ENCODE measurements at regions not wholly inside any gene's neighbourhood (a gene's known extent, or its start where the extent isn't known, plus 50 kb on each side); places are given as distances from the start of the nearest gene placed in this dataset.

GRCh38 chr4:116374815-116375214 is 710.6 kb downstream of the TRAM1L1 start:
- no peak for DNase-seq
- 81 to 87% methylated on average over 3 of the region's 3 CpGs for WGBS, 2 donors
- no peaks in the 10 kb centered on the region for H3K36me3 ChIP-seq (ENCODE audit: low read depth, missing control alignments)
- TF ChIP-seq CTCF (IDR thresholded peaks at IDR 0.05) (no peak), POLR2A (IDR thresholded peaks at IDR 0.05) (no peak)
- no peak overlapping the region for H3K4me3 ChIP-seq
- no peaks in the 10 kb centered on the region for H3K27me3 ChIP-seq
- H3K9me3 ChIP-seq, result no peaks in the 10 kb centered on the region
- no peaks in the 10 kb centered on the region for H3K4me1 ChIP-seq
- no peak overlapping the region for H3K27ac ChIP-seq
- intact Hi-C loops (cut with DNase I; ENCODE audit: low total_unique reads), result no loop called here

GRCh38 chr4:116362583-116362982 is 722.8 kb downstream of the TRAM1L1 start:
- Histone ChIP-seq H3K27me3 (no peaks in the 10 kb centered on the region), H3K9me3 (no peaks in the 10 kb centered on the region), H3K4me3 (no peak overlapping the region), H3K36me3 (ENCODE audit: low read depth, missing control alignments) (no peaks in the 10 kb centered on the region), H3K4me1 (no peaks in the 10 kb centered on the region), H3K27ac (no peak overlapping the region)
- no peak for DNase-seq
- no peak for TF ChIP-seq POLR2A (IDR thresholded peaks at IDR 0.05)
- no peak for TF ChIP-seq CTCF (IDR thresholded peaks at IDR 0.05)
- intact Hi-C loops (cut with DNase I; ENCODE audit: low total_unique reads), result no loop called here

- no peak overlapping the region for H3K4me3 ChIP-seq
- 85 to 86% methylated on average over 4 of the region's 4 CpGs for WGBS, 2 donors
- H3K27me3 ChIP-seq, result no peaks in the 10 kb centered on the region
- H3K36me3 ChIP-seq (ENCODE audit: low read depth, missing control alignments), result no peaks in the 10 kb centered on the region
- no peaks in the 10 kb centered on the region for H3K4me1 ChIP-seq
- H3K27ac ChIP-seq, result no peak overlapping the region
- no peak for DNase-seq
- intact Hi-C loops (cut with DNase I; ENCODE audit: low total_unique reads), result no loop called here
- no peaks in the 10 kb centered on the region for H3K9me3 ChIP-seq
- TF ChIP-seq POLR2A (IDR thresholded peaks at IDR 0.05) (no peak), CTCF (IDR thresholded peaks at IDR 0.05) (no peak)
Observed at GRCh38 chr4:116361790-116362189, 723.6 kb downstream of the TRAM1L1 start.

- TF ChIP-seq CTCF (IDR thresholded peaks at IDR 0.05) (peak in 2 of 3 experiments; percentile 49 to 61), POLR2A (IDR thresholded peaks at IDR 0.05) (no peak)
- Histone ChIP-seq H3K9me3 (no peaks in the 10 kb centered on the region), H3K27ac (no peak overlapping the region), H3K4me1 (no peaks in the 10 kb centered on the region), H3K36me3 (ENCODE audit: low read depth, missing control alignments) (no peaks in the 10 kb centered on the region), H3K4me3 (no peak overlapping the region), H3K27me3 (no peaks in the 10 kb centered on the region)
- peak; percentile 83 for DNase-seq
- WGBS, 2 donors, result 40 to 50% methylated on average over 7 to 11 of the region's 11 CpGs
- intact Hi-C loops (cut with DNase I; ENCODE audit: low total_unique reads), result no loop called here
Observed at GRCh38 chr4:116358633-116359222, 726.6 kb downstream of the TRAM1L1 start.

- DNase-seq, result peak; percentile 19
- no peaks in the 10 kb centered on the region for H3K27me3 ChIP-seq
- H3K4me1 ChIP-seq, result no peaks in the 10 kb centered on the region
- H3K9me3 ChIP-seq, result no peaks in the 10 kb centered on the region
- H3K27ac ChIP-seq, result no peak overlapping the region
- 63 to 86% methylated on average over 4 of the region's 4 CpGs for WGBS, 2 donors
- intact Hi-C loops (cut with DNase I; ENCODE audit: low total_unique reads), result no loop called here
- H3K36me3 ChIP-seq (ENCODE audit: low read depth, missing control alignments), result no peaks in the 10 kb centered on the region
- H3K4me3 ChIP-seq, result no peak overlapping the region
- no peak for TF ChIP-seq POLR2A (IDR thresholded peaks at IDR 0.05)
- TF ChIP-seq CTCF (IDR thresholded peaks at IDR 0.05), result no peak
Observed at GRCh38 chr4:116357758-116358157, 727.6 kb downstream of the TRAM1L1 start.
